Dedifferentiated amniotic fluid mesenchymal stem cell (primary cell): ENCODE measurements at regions not wholly inside any gene's neighbourhood (a gene's known extent, or its start where the extent isn't known, plus 50 kb on each side); places are given as distances from the start of the nearest gene placed in this dataset.

Source experiments
- DNase-seq: peaks from one replicate; pipeline ENCODE4 v3.0.0-alpha.2; 2016; ENCODE audit errors: extremely low spot score

GRCh38 chr18:78924786-78925540 lies 54.7 kb upstream of the SALL3 start:
- no peak for DNase-seq

- no peak for DNase-seq
Measured at GRCh38 chr18:78925557-78926242, 53.9 kb upstream of the SALL3 start.

GRCh38 chr18:78926243-78926615 lies 53.4 kb upstream of the SALL3 start:
- no peak for DNase-seq

- no peak for DNase-seq
Measured at GRCh38 chr18:78927156-78927555, 52.5 kb upstream of the SALL3 start.

- DNase-seq = no peak
Measured at GRCh38 chr18:78927616-78928015, 52.0 kb upstream of the SALL3 start.

GRCh38 chr18:78928076-78928475 lies 51.5 kb upstream of the SALL3 start:
- no peak for DNase-seq

GRCh38 chr18:78929516-78929915 lies 50.1 kb upstream of the SALL3 start:
- no peak for DNase-seq
